GM12865 (cell line): ENCODE measurements at regions not wholly inside any gene's neighbourhood (a gene's known extent, or its start where the extent isn't known, plus 50 kb on each side); places are given as distances from the start of the nearest gene placed in this dataset.
A peak's percentile ranks its signal among the peaks of the same experiment; 100 is the strongest.
"Not testable (repeated sequence)": the region's sequence is repeated elsewhere in the genome, so short reads cannot be mapped to it uniquely, and the experiment has no call there.

Experiments
- DNase-seq: peaks from one replicate; pipeline ENCODE4 v3.0.0; 2010; ENCODE audit warnings: low read depth
- H3K4me3 ChIP-seq: 2 replicates; pipeline ENCODE4 v1.5.1; 2011; ENCODE audit warnings: mild to moderate bottlenecking, low read depth, low read length, control low read depth
- CTCF ChIP-seq: IDR thresholded peaks from 2 replicates; pipeline ENCODE4 v1.5.1; 2011; ENCODE audit warnings: low read length, control low read depth, low read depth, inconsistent platforms; ENCODE audit not compliant: insufficient read depth; ENCODE audit errors: missing control alignments

GRCh38 chr9:42316026-42316425, 132.6 kb downstream of the SPATA31A6 start:
- DNase-seq = peak; percentile 8
- TF ChIP-seq CTCF = peak; percentile 5
- H3K4me3 ChIP-seq = not testable (repeated sequence)

- DNase-seq, H3K4me3 ChIP-seq: not testable (repeated sequence)
Measured at GRCh38 chr9:42317677-42318076, 134.2 kb downstream of the SPATA31A6 start.

GRCh38 chr9:42323084-42323809, 139.8 kb downstream of the SPATA31A6 start:
- not testable (repeated sequence) for H3K4me3 ChIP-seq
- DNase-seq = peak; percentile 0

- H3K4me3 ChIP-seq, DNase-seq: not testable (repeated sequence)
Measured at GRCh38 chr9:42325142-42325541, 141.7 kb downstream of the SPATA31A6 start.

GRCh38 chr9:42325561-42325960, 142.1 kb downstream of the SPATA31A6 start:
- not testable (repeated sequence) for H3K4me3 ChIP-seq, DNase-seq

- DNase-seq, H3K4me3 ChIP-seq: not testable (repeated sequence)
Measured at GRCh38 chr9:42326482-42326881, 143.0 kb downstream of the SPATA31A6 start.

GRCh38 chr9:42335342-42335741, 151.9 kb downstream of the SPATA31A6 start:
- not testable (repeated sequence) for DNase-seq, H3K4me3 ChIP-seq

GRCh38 chr9:42335984-42336657, 152.7 kb downstream of the SPATA31A6 start:
- not testable (repeated sequence) for DNase-seq, H3K4me3 ChIP-seq

- not testable (repeated sequence) for H3K4me3 ChIP-seq, DNase-seq
Measured at GRCh38 chr9:42338275-42338674, 154.8 kb downstream of the SPATA31A6 start.

GRCh38 chr9:42339671-42340434, 156.4 kb downstream of the SPATA31A6 start:
- not testable (repeated sequence) for DNase-seq, H3K4me3 ChIP-seq

GRCh38 chr9:42340435-42340723, 156.9 kb downstream of the SPATA31A6 start:
- DNase-seq = not testable (repeated sequence)

GRCh38 chr9:42341860-42342259, 158.4 kb downstream of the SPATA31A6 start:
- DNase-seq, H3K4me3 ChIP-seq: not testable (repeated sequence)

More at GRCh38 chr9:42340435-42340723, 156.9 kb downstream of the SPATA31A6 start:
- H3K4me3 ChIP-seq = not testable (repeated sequence)

GRCh38 chr9:42342297-42342696, 158.8 kb downstream of the SPATA31A6 start:
- H3K4me3 ChIP-seq = not testable (repeated sequence)

GRCh38 chr9:42344508-42344907, 161.0 kb downstream of the SPATA31A6 start:
- H3K4me3 ChIP-seq, DNase-seq: not testable (repeated sequence)

More at GRCh38 chr9:42342297-42342696, 158.8 kb downstream of the SPATA31A6 start:
- not testable (repeated sequence) for DNase-seq

- not testable (repeated sequence) for H3K4me3 ChIP-seq
Measured at GRCh38 chr9:42346916-42347315, 163.5 kb downstream of the SPATA31A6 start.

GRCh38 chr9:42349181-42349580, 165.7 kb downstream of the SPATA31A6 start:
- H3K4me3 ChIP-seq, DNase-seq: not testable (repeated sequence)

More at GRCh38 chr9:42346916-42347315, 163.5 kb downstream of the SPATA31A6 start:
- DNase-seq = not testable (repeated sequence)

GRCh38 chr9:42350412-42350811, 167.0 kb downstream of the SPATA31A6 start:
- DNase-seq, H3K4me3 ChIP-seq: not testable (repeated sequence)
